Erythroblast (primary cell): ENCODE measurements at regions not wholly inside any gene's neighbourhood (a gene's known extent, or its start where the extent isn't known, plus 50 kb on each side); places are given as distances from the start of the nearest gene placed in this dataset.

Experiments used
- GATA1 ChIP-seq: IDR thresholded peaks from 2 replicates; pipeline ENCODE4 v1.6.1; 2011; ENCODE audit warnings: low read depth, mild to moderate bottlenecking, control low read depth, low read length, moderate library complexity
- POLR2A ChIP-seq: IDR thresholded peaks from 2 replicates; pipeline ENCODE4 v1.6.1; 2011; ENCODE audit warnings: mild to moderate bottlenecking, low read length

DNA sequence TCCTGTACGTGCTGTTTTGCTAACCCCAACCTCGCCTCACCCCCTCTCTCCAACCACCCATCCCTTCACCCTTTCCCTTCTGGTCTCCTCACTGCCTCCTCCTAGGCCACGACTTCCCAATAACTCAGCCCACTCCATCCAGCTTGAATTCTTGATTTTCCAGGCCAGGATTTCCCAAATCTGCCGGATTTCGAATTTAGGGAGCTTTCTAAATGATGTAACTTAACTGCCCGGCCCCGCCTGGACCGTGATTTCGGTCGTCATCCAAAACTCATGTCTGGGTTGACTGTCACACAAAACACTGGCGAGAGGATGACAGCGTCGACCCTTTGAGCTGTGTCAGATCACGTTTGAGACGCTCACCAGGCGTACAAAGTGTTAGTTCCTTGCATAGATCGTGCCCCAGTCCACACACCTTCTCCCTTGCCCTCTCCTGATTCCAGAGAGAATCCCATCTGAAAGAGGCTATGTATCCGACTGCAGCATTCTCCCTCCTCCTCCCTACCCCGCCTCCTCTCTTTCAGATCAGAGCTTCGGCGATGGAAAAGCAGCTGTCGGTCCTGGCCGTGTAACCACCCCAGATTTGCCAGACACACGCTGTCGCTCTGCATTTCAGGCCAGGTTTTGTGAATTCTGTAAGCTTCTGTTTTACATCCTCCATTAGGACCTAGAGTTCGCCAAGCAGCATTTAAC, 168.2 kb downstream of the GPX5 start:
- TF ChIP-seq POLR2A (no peak), GATA1 (no peak)
